Suppressor macrophage (primary cell): ENCODE measurements at regions not wholly inside any gene's neighbourhood (a gene's known extent, or its start where the extent isn't known, plus 50 kb on each side); places are given as distances from the start of the nearest gene placed in this dataset.

Experiments used
- DNase-seq, 4 experiments: peaks; one replicate each; pipeline ENCODE4 v3.0.0-alpha.2; 2020 to 2022

DNA sequence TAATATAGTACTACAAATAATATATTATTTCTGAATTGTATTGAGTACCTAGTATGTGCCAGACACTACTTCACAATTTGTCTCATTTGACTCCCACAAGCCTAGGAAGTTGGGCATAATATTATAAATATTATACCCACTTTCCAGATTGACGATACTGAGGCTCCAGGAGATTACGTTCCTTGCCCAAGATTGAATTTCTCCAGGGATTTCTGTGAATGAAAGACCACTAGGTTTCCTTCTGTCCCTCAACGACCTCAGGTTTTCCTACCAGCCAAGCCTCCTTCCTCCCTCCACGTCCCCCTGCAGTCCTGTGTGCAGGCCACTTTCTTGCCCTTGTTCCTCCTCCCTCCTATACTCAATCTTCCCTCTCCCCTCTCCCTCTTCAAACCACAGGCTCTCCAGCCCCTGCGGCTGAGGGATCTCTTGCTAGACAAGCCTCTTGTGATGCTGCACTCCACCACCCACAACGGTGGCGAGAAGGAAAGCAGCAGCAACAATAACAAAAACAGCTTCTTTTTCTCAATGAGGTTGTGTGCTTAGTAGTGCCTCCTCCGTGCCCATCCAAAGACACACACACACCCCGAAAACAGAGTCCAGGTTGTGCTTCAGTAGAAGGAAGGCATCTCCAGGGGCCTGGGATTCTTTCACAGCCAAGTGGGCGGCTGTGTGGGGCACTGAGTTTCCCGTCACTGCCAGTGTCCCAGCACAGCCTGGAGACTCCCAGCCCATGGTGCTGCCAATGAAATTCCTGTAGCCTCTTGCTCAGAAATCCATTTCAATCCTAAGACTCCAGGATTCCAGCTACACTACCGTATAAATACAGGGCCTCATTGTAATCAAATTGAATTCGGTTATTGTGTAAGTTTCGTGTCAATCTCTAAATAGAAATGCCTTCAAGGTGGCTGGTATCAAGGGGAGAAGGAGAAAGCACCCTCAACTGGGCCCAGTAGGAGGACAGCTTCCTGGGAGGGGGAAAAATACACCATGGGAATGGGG is 94.4 kb downstream of the NCR2 start:
- DNase-seq: no peak

DNA sequence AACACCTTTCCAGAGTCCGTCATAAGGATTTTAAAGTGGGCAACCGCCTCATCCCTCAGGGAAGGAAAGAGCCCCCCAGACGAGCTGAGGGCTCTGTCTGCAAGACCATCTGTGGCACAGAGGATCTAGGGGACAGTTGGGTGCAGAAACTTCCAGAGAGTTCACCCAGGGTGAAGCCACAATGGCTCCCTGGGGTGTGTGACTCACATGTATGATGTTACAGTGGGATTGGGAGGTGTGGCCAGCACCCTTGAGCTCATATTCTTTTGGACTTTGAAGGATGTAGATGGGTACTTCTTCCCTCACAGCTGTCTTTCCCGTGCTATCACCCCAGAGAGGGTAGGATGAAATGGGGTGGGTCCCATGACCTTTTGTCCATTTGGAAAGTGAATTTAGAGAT is 95.5 kb downstream of the NCR2 start:
- peak; percentile 27 to 61 (median 39) for DNase-seq

DNA sequence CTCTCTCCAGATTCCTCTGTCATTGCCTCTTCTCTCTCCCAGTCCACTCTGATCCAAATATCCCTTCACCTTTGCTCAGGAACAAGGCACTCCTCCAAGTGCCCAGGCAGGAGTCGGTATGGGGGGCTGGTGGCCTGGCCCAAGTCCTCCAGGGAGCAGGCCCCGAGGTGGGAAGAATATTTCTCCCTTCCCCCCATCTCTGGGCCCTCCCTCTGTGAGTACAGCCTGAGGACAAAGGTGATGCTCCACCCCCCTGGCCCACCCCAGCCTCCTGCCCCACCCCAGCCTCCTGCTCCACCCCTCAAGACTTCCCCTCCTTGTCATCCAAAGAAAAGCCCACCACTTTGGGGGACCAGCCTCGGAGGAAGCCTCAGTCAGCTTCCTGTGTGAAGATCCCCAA is 96.9 kb downstream of the NCR2 start:
- no peak for DNase-seq

- no peak for DNase-seq
These were observed 99.5 kb downstream of the NCR2 start for GRCh38 chr6:41434803-41435481.

DNA sequence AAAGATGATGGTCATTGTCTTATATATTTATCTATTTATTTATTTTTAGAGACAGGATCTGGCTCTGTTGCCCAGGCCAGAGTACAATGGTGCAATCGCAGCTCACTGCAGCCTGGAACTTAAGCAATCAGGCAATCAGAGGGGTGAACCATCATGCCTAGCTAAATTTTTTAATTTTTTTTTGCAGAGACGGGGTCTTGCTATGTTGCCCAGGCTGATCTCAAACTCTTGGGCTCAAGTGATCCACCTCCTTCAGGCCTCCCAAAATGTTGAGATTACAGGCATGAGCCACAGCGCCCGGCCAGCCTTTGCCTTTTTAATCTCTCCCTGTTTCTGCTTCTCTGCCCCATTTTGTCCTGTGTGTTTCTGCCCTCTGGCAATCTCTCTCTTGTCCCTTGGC is 102.2 kb downstream of the NCR2 start:
- DNase-seq: no peak

DNA sequence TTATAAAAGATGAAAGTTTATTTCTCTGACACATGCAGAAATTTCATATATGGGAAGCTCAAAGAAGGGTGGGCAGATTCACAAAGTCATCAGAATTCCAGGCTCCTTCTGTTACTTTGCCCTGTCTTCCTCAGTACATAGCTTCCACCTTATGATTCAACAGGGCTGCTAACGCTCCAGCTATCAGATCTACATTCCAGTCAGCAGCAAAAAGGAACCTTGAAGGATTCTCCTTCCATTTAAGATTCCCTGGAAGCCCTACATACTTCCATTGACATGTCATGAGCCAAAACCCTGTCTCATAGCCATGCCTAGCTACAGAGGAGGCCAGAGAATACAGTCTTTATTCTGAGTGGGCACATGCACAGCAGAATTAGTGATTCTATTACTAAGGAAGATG is 103.3 kb downstream of the NCR2 start:
- DNase-seq: no peak

DNA sequence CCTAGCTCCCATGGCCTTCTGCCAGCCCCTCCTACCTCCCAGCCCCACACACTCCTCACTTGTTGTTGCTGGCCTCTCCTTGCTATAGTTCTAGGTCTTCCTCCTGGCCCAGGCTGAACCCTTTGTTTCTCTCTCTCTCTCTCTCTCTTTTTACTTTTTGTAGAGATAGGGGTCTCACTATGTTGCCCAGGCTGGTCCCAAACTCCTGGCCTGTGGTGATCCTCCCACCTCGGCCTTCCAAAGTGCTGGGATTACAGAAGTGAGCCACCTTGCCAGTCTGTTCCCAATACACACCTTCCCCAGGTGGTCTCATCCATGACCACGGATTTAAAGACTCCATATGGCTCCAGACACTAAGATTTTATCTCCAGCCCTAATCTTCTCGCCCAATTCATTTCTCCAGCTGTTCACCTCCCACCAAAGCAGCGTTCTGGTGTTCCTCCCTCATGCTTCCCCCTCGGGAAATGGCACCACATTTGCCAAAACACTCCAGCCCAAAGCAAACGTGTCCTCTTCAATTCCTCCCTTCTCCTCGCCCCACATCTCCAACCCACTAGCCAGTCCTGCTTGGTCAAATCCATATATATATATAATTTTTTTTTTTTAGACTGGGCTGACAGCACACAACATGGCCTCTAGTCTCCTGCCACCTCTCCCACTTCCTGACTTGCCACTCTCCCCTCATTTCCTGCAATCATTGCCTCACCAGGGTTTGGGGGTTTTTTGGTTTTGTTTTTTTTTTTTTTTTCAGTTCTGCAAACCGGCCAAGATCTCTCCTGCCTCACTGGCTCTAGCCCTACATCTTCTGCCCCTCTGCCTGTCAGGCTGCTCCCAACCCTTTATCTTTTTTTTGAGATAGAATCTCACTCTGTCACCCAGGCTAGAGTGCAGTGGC is 104.4 kb downstream of the NCR2 start:
- DNase-seq: peak in 2 of 4 experiments; percentile 37 to 44

DNA sequence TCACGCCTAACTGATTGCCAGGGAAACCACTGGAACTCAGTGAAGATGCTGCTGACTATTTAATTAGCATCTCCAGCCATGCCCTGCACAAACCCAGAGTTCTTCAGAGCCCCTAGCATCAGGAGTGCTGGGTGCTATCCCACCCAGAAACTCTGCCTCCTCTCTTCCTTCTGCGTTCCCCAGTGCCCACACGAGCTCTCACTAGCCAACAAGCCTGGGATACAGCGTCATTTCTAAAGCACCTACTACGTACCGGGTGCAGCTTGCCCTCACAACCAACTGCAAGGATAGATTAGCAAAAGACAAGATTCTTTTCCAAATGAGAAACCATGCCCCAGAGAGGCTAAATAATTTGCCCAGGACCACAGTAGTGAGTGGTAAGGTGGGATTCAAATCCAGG is 105.2 kb upstream of the FOXP4 start:
- DNase-seq: no peak

GRCh38 chr6:41441598-41442351 is 104.4 kb upstream of the FOXP4 start:
- DNase-seq: no peak

GRCh38 chr6:41442352-41442672 is 103.9 kb upstream of the FOXP4 start:
- no peak for DNase-seq

DNA sequence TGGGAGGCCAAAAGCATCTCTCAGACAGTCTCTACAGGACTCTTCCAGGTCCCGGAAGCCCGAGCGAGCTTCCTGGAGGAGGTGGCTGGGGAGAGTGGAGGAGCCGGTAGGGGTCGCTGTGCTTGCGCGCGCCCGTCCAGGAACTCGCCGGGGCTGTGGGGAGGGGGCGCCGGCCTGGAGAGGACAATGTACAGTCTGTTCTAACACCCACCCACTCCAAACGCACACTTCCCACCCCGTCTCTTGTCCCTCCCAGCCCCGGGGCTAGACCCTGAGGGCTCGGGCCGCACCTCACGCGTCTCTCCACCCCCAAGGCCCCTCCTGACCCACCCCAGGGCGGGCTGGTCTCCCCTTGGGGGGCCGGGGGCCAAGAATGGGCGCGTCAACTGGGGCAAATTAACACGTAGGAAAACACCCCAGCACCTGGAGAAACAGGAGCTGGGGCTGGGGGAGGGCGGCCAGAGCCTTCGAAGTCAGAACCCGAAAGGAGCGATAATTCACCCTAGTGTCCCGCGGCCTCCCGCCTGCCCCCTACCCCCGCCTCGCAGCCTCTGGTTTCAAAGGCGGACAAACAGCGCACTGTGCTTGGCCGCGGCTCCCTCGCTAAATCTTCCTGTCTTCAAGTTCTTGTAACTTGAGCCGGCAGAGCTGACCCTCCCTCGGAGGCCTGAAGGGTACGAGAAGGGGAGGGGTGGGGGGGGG is 103.2 kb upstream of the FOXP4 start:
- DNase-seq: peak in 1 of 4 experiments; percentile 15

- no peak for DNase-seq
These were observed 102.3 kb upstream of the FOXP4 start for GRCh38 chr6:41443616-41444525.

- DNase-seq: no peak
These were observed 100.9 kb upstream of the FOXP4 start for GRCh38 chr6:41445261-41445660.

DNA sequence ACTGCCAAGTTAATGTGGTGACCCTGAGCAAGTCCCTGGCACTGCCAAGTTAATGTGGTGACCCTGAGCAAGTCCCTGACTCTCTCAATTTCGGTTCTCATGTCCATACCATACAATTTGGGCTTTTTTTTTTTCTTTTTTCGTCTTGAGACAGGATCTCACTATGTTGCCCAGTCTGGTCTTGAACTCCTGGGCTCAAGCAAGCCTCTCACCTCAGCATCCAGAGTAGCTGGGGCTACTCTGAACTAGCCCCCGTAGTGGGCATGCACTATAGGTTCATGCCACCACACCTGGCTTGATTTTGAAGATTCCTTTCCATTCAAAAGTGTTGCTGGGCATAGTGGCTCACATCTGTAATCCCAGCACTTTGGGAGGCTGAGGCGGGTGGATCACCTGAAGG is 100.0 kb upstream of the FOXP4 start:
- no peak for DNase-seq

DNA sequence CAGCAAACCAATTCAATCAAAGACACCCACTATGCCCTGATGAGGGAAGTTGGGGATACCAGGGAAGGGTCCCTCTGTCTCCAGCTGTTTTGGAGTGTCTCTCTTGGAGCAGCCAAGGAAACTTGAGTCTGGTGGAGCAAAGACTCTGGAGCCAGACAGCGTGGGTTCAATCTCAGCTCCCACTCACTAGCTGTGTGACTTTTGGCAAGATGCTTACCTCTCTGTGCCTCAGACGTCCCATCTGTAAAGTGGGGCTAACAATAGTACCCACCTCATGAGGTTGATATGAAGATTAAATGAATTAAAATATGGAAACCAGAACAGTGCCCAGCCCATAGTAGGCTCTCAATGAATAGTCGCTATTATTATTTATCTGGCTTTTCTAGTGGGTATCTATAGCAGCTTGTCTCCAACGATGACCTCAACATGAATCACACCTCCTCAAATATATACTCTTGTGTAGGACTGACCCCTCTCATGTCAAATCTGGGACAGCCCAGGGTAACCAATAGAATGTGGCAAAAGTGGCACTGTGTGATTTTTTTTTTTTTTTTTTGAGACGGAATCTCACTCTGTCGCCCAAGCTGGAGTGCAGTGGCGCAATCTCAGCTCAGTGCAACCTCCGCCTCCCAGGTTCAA is 99.2 kb upstream of the FOXP4 start:
- no peak for DNase-seq

GRCh38 chr6:41448256-41448655 is 97.9 kb upstream of the FOXP4 start:
- DNase-seq: no peak

DNA sequence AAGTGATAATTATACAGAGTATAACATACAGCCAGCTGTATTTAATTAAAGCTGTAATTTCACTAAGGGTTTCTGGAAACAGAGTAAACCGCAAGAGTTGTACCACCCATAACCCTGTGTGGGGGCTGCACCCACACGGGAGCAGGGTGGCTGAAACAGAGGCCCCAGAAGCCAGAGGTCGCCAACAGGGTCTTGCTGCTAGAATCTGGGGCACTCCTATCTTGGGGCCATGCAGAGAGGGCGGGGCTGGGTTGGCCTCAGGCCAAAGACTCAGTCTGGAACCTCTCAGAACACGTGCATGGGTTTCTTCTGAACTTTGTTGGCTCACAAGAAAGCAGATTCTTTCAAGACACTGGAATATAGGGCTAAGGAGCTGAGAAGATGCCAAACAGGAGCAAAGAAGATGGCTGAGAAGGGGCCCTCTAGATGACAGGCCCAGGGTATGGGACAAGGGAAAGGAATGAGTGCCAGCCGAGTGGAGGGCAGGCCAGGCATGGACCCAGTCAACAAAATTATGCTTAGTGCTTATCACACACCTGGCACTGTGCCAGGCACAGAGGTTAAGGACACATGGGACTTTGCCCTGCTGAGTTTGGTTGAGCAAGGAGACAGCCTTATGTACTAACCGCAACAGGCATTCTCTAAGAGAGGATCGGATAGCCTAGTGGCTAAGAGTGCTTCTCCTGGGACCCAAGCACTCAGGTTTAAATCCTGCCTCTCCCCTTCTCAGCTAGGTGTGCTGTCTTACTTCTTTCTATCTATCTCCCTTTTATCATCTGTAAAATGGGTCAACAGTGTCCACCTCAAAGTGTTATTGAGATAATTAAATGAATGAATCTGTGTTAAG is 96.6 kb upstream of the FOXP4 start:
- no peak for DNase-seq

GRCh38 chr6:41450581-41450980 is 95.6 kb upstream of the FOXP4 start:
- no peak for DNase-seq

GRCh38 chr6:41451039-41451438 is 95.1 kb upstream of the FOXP4 start:
- no peak for DNase-seq
